ENCODE measurements at regions not wholly inside any gene's neighbourhood (a gene's known extent, or its start where the extent isn't known, plus 50 kb on each side); places are given as distances from the start of the nearest gene placed in this dataset.

GRCh38 chr6:23348185-23348584 is 777.8 kb upstream of the NRSN1 start:
- TF ChIP-seq CTCF (IDR thresholded peaks at IDR 0.05) (no peak), POLR2A (IDR thresholded peaks at IDR 0.05) (no peak)
- no peak for DNase-seq (ENCODE audit: low spot score in 2 of 2)
- no peak overlapping the region for H3K4me3 ChIP-seq (ENCODE audit: low read depth, poor library complexity, severe bottlenecking)
- intact Hi-C loops (cut with DNase I; ENCODE audit: low total_unique reads): no loop called here
- WGBS, 2 donors: 78 to 84% methylated on average over 3 of the region's 3 CpGs

DNA sequence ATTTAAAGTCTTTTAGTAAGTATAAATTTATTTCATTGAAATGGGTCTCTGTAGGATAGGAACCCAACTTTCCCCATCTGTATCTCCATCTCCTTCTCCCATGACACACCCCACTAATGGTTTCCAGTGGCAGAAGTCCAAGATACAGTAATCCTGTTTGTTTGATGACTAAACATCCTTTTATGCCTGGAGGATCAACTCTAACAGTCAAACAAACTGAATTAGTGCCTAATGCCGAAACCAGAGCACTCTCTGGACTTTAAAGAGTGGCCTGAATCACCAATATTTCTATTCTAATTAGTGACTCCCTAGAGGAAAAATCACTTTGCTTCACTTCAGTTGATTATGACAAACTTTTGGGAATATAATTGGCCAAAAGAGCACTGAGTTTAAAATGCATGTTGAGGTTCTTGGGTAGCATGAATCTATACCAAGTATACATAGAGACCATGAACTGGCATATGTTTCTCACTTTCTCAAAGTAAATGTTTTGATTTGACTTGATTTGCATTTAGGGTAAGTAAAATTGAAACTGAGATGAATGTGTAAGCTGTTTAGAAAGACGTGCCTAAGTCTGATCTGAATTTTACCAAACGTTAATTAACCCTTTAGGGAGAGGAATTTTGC is 776.4 kb upstream of the NRSN1 start:
- no peak overlapping the region for H3K4me3 ChIP-seq (ENCODE audit: low read depth, poor library complexity, severe bottlenecking)
- TF ChIP-seq POLR2A (IDR thresholded peaks at IDR 0.05) (no peak), CTCF (IDR thresholded peaks at IDR 0.05) (no peak)
- no peak for DNase-seq (ENCODE audit: low spot score in 2 of 2)
- intact Hi-C loops (cut with DNase I; ENCODE audit: low total_unique reads): no loop called here
- WGBS, 2 donors: 15 to 22% methylated on average over 3 of the region's 3 CpGs

DNA sequence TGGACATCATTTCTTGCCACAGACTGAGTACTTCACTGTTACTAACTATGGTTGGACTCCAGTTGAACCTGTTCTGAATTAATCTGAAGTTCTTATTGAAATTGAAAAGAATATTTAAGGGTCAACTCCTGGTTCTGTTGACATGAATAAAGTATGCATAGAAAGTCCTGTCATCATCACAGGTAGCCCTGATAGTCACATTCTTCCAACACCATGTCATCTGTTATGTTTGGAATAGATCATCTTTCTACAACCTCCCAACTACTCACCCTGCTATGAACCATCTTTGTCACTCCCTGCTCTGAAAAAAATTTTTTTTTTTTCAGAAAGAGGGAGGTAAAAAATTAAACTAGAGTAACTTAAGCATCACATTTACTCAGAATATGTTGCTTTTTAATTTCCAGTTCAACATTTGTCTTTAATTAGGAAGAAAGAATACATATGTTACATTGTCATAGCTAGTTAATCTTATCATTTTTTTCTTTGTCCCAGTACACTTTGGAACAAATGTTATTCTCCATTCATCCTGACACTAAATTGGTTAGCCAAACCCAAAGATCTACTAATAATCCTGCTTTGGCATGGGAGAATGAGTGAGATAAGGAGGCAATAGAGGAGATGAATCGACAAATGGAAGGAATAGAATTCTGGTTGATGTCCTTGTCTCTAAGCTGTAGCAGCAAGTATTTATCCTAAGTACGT is 775.1 kb upstream of the NRSN1 start:
- H3K4me3 ChIP-seq (ENCODE audit: low read depth, poor library complexity, severe bottlenecking): no peak overlapping the region
- no peak for DNase-seq (ENCODE audit: low spot score in 2 of 2)
- 86 to 88% methylated on average over 2 of the region's 2 CpGs for WGBS, 2 donors
- TF ChIP-seq POLR2A (IDR thresholded peaks at IDR 0.05) (no peak), CTCF (IDR thresholded peaks at IDR 0.05) (no peak)
- intact Hi-C loops (cut with DNase I; ENCODE audit: low total_unique reads): no loop called here

GRCh38 chr6:23354004-23354403 is 772.0 kb upstream of the NRSN1 start:
- no peak overlapping the region for H3K4me3 ChIP-seq (ENCODE audit: low read depth, poor library complexity, severe bottlenecking)
- intact Hi-C loops (cut with DNase I; ENCODE audit: low total_unique reads): no loop called here
- TF ChIP-seq POLR2A (IDR thresholded peaks at IDR 0.05) (no peak), CTCF (IDR thresholded peaks at IDR 0.05) (no peak)
- DNase-seq (ENCODE audit: low spot score in 2 of 2): no peak

- intact Hi-C loops (cut with DNase I; ENCODE audit: low total_unique reads): no loop called here
- TF ChIP-seq POLR2A (IDR thresholded peaks at IDR 0.05) (no peak), CTCF (IDR thresholded peaks at IDR 0.05) (no peak)
- no peak for DNase-seq (ENCODE audit: low spot score in 2 of 2)
- H3K4me3 ChIP-seq (ENCODE audit: low read depth, poor library complexity, severe bottlenecking): no peak overlapping the region
- WGBS, 2 donors: 36 to 43% methylated on average over 2 of the region's 2 CpGs
These were observed 768.7 kb upstream of the NRSN1 start for GRCh38 chr6:23357185-23357766.
